DLD1 (cell line): ENCODE measurements at regions not wholly inside any gene's neighbourhood (a gene's known extent, or its start where the extent isn't known, plus 50 kb on each side); places are given as distances from the start of the nearest gene placed in this dataset.

ENCODE experiments used
- in situ Hi-C: cut with HindIII; loops from 2 replicates; pipeline ENCODE4 v1.10.0; 2017; ENCODE audit warnings: low sequenced_read_pairs

DNA sequence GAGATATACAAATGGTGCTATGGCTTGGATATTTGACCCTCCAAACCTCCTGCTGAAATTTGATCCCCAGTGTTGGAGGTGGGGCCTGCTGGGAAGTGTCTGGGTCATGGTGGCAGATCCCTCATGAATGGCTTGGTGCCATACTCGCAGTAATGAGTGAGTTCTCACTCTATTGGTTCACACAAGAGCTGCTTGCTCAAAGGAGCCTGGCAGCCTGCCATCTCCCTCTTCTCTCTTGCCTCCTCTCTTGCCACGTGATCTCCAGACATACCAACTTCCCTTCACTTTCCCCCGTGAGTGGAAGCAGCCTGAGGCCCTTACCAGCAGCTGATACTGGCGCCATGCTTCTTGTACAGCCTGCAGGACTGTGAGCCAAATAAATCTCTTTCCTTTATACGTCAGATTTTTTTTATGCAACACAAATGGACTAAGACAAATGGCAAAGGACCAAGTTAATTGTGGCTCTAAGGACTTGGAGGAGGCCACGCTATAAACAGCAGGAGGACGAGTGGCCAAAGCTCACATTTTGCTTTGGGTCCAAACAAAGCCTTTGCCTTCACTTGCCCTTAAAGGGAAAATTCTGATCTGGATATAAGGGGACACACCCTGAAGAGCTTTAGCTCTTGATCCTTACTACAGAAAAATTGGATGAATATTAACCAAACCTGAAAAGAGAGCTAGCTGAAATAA is 214.7 kb downstream of the SS18 start:
- in situ Hi-C loops: no loop called here

DNA sequence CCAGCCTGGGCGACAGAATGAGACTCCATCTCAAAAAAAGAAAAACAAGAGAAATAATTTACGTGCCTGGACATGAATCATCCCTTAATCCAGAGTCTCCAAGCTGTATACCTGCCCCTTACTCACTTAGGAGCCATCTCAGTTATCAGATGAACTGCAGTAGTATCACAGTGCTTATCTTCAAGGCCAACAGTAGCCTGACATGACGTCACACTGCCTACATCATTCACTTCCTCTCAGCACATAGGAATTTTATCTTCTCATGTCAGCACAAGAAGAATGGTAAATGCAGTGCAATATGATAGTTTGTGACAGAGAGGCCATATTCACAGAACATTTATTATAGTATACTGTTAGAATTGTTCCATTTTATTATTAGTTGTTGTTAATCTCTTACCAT is 216.6 kb downstream of the SS18 start:
- in situ Hi-C loops: no loop called here

DNA sequence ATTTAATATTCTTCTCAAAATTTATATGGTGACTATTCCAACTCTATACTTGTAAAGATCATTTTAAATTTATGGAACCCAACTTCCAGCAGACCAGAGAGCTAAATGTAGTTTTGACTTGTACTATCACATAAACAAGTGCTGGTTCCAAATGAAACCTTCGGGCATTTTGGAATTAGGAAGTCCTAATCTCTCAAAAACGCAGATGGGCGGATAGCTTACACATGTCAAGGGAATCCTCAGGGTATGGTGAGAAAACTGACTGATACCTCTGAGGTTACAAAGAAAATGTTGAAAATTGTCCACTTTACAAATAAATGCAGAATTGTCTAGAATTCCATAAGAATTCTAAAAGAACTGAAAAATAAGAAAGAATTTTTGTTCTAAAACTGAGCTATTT is 224.1 kb downstream of the SS18 start:
- in situ Hi-C loops: no loop called here

DNA sequence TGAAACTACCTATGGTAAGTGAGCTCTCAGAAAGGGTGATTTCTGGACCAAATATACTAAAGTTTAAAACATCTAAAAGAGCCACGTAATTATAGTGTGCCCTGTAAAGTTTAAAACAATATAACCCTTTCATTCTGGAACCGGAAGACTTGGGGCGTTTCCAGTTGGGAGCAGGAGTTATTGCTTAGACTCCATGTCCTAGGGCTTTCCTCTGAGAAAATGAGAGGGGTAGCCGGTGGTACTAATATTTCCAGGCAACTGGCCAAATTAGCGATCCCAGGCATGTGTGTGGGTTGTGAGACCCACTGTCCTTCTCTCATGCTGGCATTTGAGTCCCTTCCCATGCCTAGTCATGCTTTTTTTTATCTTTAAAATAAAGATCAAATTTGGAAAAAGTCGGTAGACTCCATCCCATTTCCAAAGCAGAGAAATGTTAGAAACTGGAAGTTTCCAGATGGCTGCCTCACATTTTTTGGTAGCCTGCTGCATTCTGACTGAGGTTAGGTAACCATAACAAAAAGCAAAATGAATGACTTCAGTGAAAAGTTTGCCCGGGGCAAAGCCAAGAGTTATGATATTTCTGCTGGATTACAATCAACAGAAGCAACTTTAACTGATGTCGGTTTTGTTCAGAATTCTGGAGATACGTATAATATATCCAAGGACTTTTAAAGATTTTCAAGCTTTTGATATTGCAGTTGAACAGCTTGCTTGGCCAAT is 227.4 kb downstream of the SS18 start:
- in situ Hi-C loops: no loop called here

DNA sequence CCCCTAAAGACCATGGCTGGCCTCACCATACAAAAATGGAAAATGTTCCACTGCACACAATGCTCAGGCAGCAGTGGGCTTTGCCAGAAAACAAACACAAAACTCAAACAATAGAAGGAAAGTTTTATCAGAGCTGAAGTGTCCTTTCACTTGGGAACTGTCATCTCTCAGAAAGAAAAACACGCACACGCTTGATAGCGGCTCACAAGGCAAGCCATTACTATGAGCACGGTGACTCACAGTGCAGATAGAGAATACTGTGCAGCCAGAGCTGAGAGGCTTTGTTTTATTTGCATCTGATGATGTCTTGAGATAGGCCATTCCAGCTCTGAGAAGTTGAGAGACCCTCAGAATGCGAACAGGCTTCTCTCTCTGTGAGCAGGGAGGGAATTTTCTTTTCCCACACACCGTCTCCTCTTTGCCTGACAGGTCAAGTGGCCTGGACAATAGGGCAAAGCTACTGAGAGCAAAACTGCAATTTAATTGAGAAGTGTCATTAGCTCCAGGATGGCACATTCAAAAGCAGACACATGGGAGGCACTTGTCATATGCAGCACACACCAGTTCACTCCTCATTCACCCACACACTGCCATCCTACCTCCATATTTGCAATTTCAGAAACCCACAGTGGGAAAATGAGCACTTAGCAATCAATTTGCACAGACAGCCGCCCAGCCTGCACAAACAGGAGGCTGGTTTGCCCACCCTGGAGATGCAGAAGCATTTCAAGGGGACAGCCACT is 236.6 kb downstream of the SS18 start:
- in situ Hi-C loops: no loop called here

DNA sequence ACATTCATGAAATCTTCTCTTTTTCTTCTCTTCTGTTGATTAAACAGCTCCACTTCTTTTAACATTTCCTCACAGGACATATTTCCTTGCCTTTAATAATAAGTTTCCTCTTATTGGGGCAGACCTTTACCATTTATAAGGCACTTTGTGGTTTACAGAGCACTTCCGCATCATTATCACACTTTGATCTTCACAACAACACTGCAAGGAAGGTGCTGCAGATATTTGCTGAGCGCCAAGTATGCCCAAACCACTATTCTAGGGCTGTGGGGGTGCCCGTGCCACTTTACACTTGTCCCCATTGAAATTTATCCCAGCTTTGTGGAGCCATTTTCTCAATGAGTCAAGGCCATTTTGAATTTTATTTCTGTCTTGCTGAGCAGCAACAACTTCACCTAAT is 246.6 kb downstream of the SS18 start:
- in situ Hi-C loops: no loop called here

DNA sequence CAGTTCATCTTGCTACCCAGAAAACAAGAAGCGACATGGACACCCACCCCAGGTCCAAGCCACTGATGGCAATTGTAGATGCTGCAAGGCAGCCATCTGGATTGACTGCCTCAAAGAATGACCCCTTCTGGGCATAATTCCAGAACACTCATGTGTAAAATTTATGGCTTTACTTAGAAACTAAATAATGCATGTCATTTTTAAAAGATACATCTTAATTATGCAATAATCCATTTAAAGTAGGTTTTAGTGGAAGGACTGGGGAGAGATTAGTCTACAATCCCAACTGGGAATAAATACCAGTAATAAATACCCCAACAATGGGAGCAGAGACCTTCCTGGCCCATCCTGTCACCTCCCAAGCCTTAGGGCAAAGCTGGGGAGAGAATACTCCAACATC is 247.7 kb downstream of the SS18 start:
- in situ Hi-C loops: no loop called here

DNA sequence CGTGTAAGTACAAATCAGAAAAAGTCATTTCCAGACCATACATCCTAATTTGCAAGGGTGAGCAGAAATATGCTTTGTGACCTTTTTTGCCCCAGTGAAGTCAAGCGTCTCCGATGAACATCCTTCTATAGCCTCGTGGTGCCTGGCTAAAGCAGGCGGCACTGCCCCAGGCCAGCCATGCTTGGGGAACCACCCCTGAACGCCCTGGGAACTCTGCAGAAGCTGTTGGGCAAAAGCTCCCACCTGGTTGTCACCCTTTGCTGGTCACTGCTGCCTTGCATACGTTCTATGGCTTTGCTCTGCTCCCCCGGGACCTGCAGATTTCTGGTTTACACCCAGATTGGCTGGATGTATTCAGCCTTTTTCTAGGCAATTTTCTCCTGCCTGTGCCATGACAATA is 256.4 kb downstream of the SS18 start:
- in situ Hi-C loops: no loop called here

DNA sequence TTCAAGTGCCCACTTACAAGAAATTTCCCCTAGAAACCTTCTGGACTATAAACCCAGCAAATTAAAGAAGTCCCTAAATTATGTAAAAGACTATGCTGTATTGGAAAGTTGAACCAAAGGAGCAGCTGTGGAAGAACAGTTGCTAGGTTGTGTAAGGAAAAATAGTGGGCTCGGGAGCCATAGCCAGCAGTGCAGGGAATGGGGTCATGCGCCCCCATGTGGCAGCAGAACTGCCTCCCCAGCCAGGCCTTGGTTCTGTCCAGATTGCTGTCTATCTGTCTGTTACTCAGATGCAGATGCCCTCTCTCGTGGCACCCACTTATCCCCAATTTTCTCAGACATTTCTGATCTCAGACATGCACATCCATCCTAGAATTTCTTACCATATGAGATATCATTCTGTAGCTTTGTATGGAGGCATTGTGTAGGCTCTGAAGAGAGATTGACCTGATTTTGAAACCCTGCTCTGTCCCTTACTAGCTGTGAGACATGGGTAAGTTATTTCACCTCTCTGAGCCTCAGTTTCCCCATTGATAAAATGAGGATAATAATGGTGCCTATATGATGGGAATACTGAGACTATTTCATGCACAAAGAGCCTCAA is 258.3 kb downstream of the SS18 start:
- in situ Hi-C loops: no loop called here

DNA sequence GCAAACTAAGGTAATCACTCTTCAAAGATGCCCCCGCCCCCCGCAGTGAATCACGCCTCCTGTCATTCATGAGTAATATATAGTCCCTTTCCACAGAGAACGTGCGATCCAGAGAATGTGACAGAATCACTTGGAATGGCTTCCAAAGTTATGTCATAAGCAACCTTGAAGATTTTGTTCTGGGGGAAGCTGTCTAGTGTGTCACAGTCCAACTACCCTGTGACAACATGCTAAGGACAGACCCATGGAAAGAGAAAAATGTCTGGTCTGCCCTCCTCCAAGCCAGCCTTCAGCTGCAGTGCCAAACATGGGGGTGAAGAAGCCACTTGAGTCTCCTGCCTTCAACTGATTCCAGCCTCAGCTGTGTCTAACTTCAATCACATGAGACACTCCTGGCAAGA is 259.1 kb downstream of the SS18 start:
- in situ Hi-C loops: no loop called here

DNA sequence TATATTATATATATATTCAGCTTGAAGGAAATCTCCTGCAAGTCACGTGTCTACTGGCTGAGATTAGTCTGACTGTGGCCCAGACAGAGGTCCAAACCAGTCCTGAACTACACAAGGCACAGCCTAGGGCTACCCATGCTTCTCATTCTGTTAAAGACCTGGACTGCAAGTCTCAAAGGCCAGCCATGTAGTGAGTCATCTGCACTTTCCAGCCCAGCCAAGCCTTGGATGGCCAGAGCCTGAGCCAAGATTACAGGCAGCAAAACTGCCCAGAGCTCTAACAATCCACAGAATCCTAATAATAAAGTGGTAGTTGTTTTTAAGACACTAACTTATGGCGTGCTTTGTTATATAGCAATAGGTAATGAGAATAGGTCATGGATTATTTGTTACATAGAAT is 259.6 kb downstream of the SS18 start:
- in situ Hi-C loops: no loop called here

DNA sequence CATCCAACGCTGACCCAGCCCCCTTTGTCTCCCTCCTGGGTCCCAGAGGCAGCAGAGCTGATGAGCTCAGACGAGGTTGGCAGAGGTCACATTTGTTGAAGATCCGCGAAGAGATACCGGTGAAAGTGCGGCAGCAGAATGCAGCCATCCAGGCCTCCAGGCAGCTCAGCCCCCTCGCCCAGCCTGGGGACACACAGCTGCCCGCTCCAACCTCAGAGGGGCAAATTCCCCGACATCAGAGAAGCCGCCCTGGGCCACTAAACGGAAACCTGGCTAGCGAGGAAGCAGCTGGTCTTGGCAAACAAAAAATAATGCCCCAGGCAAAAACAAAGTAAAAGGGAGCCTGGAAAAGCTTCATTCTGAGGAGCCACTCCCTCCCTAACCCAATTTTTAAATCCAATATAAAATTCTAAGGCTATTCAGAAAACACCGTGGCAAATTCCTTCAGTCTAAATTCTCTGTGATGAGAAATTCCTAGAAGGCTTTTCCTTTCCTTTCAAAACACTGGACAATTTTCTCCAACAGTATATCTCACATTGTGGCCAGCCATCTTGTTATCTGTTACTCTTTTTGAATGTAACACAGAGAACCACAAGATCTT is 262.4 kb downstream of the SS18 start:
- in situ Hi-C loops: loop anchor here (10.0 kb wide), 1 partner anchor 953 kb away; no protein-coding TSS in a partner anchor

DNA sequence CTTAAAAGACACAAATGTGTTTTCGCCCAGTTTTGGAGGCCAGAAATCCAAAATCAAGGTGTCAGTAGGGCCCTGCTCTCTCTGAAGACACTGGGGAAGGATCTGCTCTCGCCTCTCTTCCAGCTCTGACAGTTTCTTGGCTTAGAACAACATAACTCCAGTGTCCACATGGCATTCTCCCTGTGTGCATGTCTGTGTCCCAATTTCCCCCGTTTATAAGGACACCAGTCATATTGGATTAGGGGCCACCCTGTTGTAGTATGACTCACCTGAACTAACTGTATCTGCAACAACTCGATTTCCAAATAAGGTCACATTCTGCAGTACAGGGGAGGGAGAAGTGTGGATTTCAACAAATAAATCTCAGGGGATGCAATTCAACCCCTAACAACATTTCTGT is 263.2 kb downstream of the SS18 start:
- in situ Hi-C loops: loop anchor here (10.0 kb wide), 1 partner anchor 952 kb away; no protein-coding TSS in a partner anchor

DNA sequence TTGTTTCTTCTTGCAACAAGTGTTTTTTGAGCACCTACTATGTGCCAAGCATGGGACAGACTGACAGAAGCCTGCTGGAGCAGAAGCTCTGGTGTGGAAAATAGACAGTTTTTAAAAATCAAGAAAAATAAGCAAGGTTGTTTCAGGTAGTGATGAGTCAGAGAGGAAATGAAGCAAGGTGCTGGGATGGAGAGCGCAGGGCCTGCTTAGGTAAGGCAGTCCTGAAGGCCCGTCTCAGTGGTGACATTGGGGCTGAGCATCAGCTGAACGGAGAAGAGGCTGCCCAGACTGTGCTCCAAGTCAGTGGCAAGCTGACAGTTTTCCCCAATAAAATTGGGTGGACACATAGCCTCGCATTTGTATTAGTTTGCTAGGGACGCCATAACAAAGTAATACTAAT is 263.6 kb downstream of the SS18 start:
- in situ Hi-C loops: loop anchor here (10.0 kb wide), 1 partner anchor 952 kb away; no protein-coding TSS in a partner anchor

DNA sequence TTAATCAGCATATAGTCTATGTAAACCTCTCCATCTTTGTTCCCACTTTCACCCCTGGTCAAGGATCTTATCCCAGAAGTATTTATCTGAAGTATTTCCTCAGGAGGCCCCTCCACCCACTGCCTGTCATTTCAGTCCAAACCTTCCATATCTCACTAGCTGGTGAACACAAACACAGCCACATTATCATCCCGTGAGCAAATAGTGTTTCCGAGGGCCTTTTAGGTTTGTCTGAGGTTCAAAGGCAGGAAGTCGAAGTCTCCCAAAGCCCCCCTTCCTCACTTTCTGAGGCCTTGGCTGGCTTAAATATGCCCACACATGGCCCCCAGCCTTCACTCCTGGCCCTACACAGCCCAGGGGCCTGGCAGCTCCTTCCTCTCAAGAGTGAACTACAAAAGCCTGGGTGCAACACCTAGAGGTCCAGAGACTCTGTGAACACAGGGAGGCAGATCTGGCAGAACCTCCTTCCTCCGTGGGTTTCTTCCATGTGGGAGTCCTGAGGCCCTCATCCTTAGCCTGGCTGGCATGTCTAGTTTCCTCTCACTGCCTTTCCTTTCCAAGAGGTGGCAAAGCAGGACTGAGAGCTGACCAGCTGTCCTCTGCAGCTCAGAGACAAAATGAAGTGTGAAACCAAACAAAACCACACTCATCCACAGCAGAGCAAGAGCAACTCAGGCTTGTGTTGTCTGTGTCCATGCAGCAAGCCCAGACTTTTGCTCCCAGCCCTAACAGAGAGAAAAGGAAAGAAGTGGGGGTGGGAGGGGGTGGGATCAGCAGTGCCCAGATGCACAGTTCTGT is 264.2 kb downstream of the SS18 start:
- in situ Hi-C loops: loop anchor here (10.0 kb wide), 1 partner anchor 951 kb away; no protein-coding TSS in a partner anchor

DNA sequence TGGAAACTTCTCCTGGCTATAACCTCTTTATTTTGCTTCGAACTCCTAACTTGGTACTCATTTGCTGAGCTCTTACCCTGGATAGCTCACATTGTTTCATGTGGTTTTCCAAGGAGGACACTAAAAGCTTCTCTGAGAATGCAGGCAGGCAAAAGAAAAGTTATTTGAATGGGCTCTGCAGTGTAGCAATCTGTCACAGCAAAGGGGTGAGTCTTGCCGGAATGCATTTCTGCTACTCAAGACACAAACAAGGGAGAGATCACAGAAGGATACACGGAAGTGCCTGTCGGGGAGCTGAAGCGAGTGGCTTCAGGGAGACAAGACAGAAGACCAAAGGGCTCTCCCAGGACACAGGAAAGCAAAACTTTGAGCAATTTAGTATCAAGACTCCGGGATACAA is 265.4 kb downstream of the SS18 start:
- in situ Hi-C loops: loop anchor here (10.0 kb wide), 1 partner anchor 950 kb away; no protein-coding TSS in a partner anchor

DNA sequence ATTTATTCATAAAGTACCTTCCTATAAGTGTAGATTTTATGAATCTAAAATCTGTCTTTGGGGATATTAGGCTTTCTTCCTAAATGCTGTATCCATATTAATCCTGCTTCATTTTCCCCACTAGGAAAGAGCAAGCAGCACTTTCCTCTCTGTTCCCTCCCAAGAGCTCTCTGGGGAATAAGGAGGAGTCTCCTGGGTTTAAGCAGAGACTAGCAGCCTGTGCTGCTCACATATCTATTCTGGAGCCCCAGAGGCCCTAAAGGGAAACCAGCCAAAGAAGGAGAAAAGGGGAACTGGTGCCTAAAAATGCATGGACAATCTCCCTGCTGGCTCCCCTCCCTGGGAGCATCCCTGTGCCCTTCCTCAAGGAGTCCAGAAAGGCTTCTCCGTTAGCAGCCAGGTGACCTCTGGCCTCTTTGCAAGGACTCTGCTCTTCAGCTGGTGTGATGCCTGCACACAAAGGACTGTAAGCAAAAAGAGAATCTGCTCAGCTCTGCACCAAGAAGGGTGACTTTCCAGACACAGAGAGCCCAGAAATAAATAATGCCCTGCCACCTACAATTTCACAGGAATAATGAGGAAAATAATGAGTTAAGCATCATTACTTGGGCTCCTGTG is 270.6 kb downstream of the SS18 start:
- in situ Hi-C loops: loop anchor here (10.0 kb wide), 1 partner anchor 945 kb away; no protein-coding TSS in a partner anchor

DNA sequence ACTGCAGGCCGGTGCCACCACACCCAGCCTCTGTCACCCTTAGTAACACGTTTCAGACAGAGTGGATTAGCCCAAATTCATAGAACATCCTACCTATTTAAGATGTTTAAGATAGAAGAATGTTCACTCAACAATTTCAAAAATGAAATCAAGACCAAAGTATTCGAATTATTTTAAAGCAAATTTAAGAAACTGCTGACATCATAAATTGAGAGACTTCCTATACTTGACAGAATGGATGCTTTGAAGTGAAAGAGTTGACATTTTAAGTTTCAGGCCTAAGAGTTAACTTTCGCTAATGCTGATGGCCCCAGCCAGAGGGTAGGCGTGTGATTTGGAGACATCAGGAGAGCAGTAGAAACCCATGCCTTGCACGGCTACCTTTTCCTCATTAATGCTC is 271.9 kb downstream of the SS18 start:
- in situ Hi-C loops: no loop called here

DNA sequence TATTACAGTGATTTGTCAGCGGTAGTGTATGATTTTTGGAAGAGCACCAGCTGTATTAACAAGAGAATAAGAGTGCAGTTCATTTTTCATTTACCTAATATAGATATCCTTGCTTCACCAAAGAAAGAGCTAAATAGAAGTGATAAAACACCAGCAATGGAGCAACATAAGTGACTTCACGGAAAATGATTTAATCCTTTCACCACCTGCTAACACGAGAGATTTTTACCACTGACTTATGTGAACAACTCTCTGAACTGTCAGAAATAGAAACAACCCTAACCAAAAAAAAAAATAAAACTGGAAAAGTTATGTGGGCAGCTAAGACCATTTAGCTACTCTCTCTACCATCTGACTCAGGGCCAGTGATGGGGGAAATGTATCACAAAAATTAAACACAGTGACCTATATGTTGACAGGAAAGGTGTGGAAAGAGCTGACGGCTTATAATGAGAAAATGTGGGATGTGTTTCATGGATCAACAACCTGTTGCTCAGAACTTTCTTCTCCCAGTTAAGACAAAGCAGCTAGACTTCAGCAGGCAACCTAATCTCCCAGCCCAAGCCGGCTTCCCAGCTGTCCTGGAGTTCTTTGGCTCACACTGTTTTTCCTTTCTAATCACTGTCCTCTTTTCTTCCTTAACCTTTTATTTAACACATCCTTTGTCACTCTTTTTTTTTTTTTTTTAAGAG is 272.7 kb downstream of the SS18 start:
- in situ Hi-C loops: no loop called here
